Activated CD4-positive, alpha-beta T cell treated with anti-CD3 and anti-CD28 coated beads, Interleukin-2, amount 50 U/mL, for 1 hour (primary cell): ENCODE measurements at regions not wholly inside any gene's neighbourhood (a gene's known extent, or its start where the extent isn't known, plus 50 kb on each side); places are given as distances from the start of the nearest gene placed in this dataset.
A peak's percentile ranks its signal among the peaks of the same experiment; 100 is the strongest.

Experiments used
- DNase-seq: peaks from one replicate; pipeline ENCODE4 v3.0.0-alpha.2; 2020

DNA sequence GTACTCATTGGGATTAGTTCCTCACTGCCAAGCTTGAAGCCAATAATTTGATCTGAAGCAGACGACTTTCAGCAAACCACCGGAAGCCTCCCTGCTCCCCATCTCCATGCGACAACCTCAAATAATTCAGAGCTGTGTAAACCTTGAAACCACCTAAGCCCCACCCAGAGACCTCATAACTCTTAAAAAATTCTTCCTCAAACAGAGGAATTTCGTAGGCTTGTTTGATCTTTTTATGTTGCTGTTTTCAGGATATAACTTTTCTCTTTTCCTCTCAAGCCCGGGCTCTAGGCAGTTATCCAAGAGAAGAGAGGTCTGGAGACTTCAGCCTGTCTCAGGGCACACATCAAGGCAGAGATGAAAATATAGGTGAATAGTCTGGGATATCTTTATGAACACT, 311.6 kb downstream of the KCNRG start:
- no peak for DNase-seq

- DNase-seq: no peak
Measured at GRCh38 chr13:50334115-50334778, 319.0 kb downstream of the KCNRG start.

DNA sequence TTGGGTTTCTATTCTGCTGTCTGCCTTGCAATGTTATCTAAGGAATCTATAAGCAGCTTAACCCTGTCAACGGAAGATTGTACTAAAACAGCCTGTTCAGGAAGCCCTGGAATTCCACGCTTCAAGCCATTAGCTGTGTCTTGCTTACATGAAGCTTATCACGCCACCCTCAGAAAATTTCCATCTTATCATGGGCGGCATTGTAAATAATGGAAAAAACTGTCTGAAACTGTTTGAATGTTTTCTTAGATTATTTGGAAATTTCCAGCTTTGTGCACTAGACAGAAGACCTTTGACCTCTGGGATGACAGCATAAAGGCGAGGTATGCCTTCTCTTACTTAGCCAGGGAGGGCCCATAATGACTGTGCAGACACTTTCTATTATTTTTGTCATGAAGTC, 319.7 kb downstream of the KCNRG start:
- DNase-seq: no peak

GRCh38 chr13:50339271-50339670, 324.0 kb downstream of the KCNRG start:
- DNase-seq: no peak

DNA sequence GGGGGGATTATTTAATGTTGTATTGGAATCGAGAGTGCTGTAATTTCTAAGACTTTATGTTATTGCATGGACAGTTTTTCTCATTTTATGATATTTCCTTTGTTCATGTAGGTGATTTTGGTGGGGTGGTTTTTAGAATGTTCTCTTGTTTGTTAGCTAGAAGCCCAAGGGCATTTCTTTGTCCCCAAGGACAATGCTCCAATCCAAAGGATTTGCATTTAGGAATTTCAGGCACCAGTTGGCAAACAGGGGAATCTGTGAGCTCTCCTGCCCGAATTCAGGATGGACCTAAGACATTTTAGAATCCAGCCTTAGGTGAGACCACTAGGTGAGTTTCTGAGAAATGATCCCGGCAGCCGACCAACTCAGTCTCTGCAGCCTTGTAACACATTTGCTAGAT, 324.9 kb downstream of the KCNRG start:
- no peak for DNase-seq

- no peak for DNase-seq
Measured at GRCh38 chr13:50340551-50341287, 325.5 kb downstream of the KCNRG start.

DNA sequence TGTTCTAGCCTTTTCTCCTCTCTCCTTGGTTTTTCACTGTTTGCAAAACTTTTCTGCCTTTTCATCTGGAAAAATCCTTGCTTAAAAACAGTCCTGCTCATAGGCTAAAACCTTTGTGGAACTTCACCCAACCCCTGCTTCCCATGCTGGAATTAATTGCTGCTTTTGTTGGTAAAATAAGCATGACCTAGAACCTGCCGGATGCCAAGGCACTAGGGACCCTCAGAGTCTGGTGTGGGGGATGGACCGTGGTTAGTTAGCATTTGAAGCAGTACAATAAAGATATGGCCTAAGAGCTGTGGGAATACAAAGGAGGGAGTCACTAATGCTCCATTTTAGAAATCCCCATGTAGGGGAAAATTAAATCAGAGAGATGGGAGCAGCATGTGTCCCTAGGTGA, 326.3 kb downstream of the KCNRG start:
- DNase-seq: no peak

GRCh38 chr13:50344717-50345116, 329.5 kb downstream of the KCNRG start:
- DNase-seq: no peak

DNA sequence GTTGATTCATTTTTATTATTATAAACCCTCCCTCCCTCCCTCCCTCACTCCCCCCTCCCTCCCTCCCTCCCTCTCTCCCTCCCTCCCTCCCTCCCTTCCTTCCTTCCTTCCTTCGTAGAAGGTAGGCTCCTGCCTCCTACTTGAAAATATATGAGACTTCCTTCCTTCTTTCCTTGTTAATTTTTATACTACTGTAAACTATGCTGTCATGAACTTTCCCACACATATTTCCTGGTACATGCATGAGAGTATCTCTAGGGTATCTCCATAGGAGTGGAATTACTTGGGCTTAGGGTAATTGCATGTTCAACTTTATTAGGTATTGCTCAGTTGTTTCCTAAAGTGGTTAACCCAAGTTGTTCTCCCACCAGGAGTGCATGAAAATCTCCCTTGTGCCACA, 330.6 kb downstream of the KCNRG start:
- DNase-seq: no peak

GRCh38 chr13:50348371-50348770, 333.1 kb downstream of the KCNRG start:
- DNase-seq: no peak

- no peak for DNase-seq
Measured at GRCh38 chr13:50352720-50353480, 337.7 kb downstream of the KCNRG start.

- no peak for DNase-seq
Measured at GRCh38 chr13:50353651-50354415, 338.6 kb downstream of the KCNRG start.

GRCh38 chr13:50355797-50356196, 340.6 kb downstream of the KCNRG start:
- DNase-seq: no peak

DNA sequence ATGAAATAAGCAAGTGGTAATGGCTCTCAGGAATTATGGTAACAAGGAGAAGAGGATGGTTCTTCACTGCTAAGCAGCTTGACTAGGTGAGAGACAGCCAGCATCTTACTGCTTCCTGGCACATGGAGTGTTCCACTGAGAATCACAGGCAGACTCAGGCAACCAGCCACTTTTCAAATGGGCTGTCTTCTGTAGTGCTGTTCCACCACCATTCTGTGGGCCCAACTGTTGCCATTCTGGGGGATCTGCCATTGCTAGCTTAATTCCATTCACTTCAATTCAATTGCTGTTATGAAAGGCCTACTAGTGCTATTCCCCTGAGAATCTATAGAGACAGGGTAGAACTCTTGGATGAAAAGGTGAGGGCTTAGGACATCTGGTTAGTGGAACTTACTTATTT, 341.9 kb downstream of the KCNRG start:
- DNase-seq: no peak

- no peak for DNase-seq
Measured at GRCh38 chr13:50357586-50358118, 342.4 kb downstream of the KCNRG start.

GRCh38 chr13:50358231-50359040, 343.2 kb downstream of the KCNRG start:
- DNase-seq: no peak

GRCh38 chr13:50359041-50359367, 343.8 kb downstream of the KCNRG start:
- no peak for DNase-seq

DNA sequence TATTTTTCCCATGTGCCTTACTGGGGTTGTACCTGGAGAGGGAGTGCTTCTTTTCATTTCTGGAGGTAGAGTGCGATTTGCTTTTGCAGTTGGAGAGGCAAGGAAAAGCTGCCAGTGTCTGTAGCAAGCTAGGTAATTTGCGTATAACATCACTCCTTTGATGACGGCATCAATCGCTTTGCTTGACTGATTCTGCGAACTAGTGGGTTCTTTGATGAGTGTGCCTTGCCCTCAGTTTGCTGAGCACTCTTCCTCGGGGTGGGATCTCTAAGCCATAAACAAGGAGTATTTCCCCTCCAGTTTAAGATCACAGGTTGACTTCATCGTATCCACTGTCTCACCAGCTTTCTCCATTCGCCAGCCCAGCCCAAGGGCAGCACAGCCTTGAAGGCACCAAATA, 344.5 kb downstream of the KCNRG start:
- DNase-seq: no peak

GRCh38 chr13:50360637-50361036, 345.4 kb downstream of the KCNRG start:
- DNase-seq: no peak

DNA sequence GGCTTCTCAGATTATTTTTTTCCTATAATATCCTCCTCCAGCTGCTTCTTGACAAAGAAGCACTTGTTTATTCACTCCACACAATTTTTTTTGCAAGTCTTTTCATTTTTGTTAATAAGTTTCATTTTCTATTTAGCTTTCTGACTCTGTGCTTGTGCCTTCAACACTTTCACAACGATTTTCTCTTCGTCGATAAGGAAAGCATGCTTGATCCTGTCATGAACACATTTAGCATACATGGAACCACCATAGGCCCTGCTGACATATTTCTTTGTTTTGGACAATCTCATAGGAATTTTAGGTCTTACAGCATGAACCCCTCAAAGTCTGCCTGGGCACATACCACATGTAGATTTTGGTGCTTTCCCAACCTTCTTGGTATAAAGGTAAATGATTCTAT, 346.0 kb downstream of the KCNRG start:
- no peak for DNase-seq

- DNase-seq: peak; percentile 14
Measured at GRCh38 chr13:50365408-50366391, 350.5 kb downstream of the KCNRG start.
